ENCODE measurements at regions not wholly inside any gene's neighbourhood (a gene's known extent, or its start where the extent isn't known, plus 50 kb on each side); places are given as distances from the start of the nearest gene placed in this dataset.

GRCh38 chr18:25639596-25639995 is 287.6 kb upstream of the ZNF521 start:
- TF ChIP-seq CTCF (conservative IDR thresholded peaks at IDR 0.05; ENCODE audit: low read length) (no peak), EZH2phosphoT487 (IDR thresholded peaks at IDR 0.05; ENCODE audit: borderline replicate concordance) (no peak)

All from Loucy (cell line).